HG02798 (cell line): ENCODE measurements at regions not wholly inside any gene's neighbourhood (a gene's known extent, or its start where the extent isn't known, plus 50 kb on each side); places are given as distances from the start of the nearest gene placed in this dataset.
A peak's percentile ranks its signal among the peaks of the same experiment; 100 is the strongest.
"Not testable (repeated sequence)": the region's sequence is repeated elsewhere in the genome, so short reads cannot be mapped to it uniquely, and the experiment has no call there.

Experiments
- ATAC-seq: cut with Tn5 transposase; IDR thresholded peaks from one replicate; pipeline ENCODE4 v1.9.1; 2021; ENCODE audit warnings: mild to moderate bottlenecking; ENCODE audit not compliant: unreplicated experiment, poor library complexity

- ATAC-seq: peak; percentile 43
Observed at GRCh38 chr21:5101749-5102148, 5419.6 kb upstream of the TPTE start.

GRCh38 chr21:5103880-5104561 is 5417.4 kb upstream of the TPTE start:
- ATAC-seq: not testable (repeated sequence)

GRCh38 chr21:5104562-5104928 is 5416.8 kb upstream of the TPTE start:
- ATAC-seq: not testable (repeated sequence)

- peak; percentile 55 for ATAC-seq
Observed at GRCh38 chr21:5105939-5106708, 5415.3 kb upstream of the TPTE start.

GRCh38 chr21:5106767-5107464 is 5414.5 kb upstream of the TPTE start:
- peak; percentile 33 for ATAC-seq

- not testable (repeated sequence) for ATAC-seq
Observed at GRCh38 chr21:5107637-5108036, 5413.7 kb upstream of the TPTE start.

GRCh38 chr21:5108048-5108775 is 5413.2 kb upstream of the TPTE start:
- not testable (repeated sequence) for ATAC-seq

GRCh38 chr21:5111197-5111596 is 5410.2 kb upstream of the TPTE start:
- not testable (repeated sequence) for ATAC-seq

- not testable (repeated sequence) for ATAC-seq
Observed at GRCh38 chr21:5113092-5113491, 5408.3 kb upstream of the TPTE start.

GRCh38 chr21:5114468-5114867 is 5406.9 kb upstream of the TPTE start:
- ATAC-seq: not testable (repeated sequence)

GRCh38 chr21:5114893-5115645 is 5406.3 kb upstream of the TPTE start:
- ATAC-seq: not testable (repeated sequence)

- not testable (repeated sequence) for ATAC-seq
Observed at GRCh38 chr21:5115646-5116343, 5405.6 kb upstream of the TPTE start.

GRCh38 chr21:5116344-5117123 is 5404.8 kb upstream of the TPTE start:
- ATAC-seq: not testable (repeated sequence)

- not testable (repeated sequence) for ATAC-seq
Observed at GRCh38 chr21:5117135-5117534, 5404.2 kb upstream of the TPTE start.

GRCh38 chr21:5117666-5118295 is 5403.6 kb upstream of the TPTE start:
- not testable (repeated sequence) for ATAC-seq

GRCh38 chr21:5118296-5118679 is 5403.1 kb upstream of the TPTE start:
- ATAC-seq: peak; percentile 50

- ATAC-seq: not testable (repeated sequence)
Observed at GRCh38 chr21:5119179-5119578, 5402.2 kb upstream of the TPTE start.

GRCh38 chr21:5121399-5121798 is 5400.0 kb upstream of the TPTE start:
- ATAC-seq: not testable (repeated sequence)
